ENCODE measurements at regions not wholly inside any gene's neighbourhood (a gene's known extent, or its start where the extent isn't known, plus 50 kb on each side); places are given as distances from the start of the nearest gene placed in this dataset.

- no peak for DNase-seq (ENCODE audit: low read depth, low spot score)
- ChIA-PET POLR2A (no interaction called here), CTCF (interaction anchor here (1.2 to 5.6 kb wide), 2 partner anchors 8 to 739 kb away, joined by 4 to 51 read pairs; no protein-coding TSS in a partner anchor)
- TF ChIP-seq, protein P1, sequence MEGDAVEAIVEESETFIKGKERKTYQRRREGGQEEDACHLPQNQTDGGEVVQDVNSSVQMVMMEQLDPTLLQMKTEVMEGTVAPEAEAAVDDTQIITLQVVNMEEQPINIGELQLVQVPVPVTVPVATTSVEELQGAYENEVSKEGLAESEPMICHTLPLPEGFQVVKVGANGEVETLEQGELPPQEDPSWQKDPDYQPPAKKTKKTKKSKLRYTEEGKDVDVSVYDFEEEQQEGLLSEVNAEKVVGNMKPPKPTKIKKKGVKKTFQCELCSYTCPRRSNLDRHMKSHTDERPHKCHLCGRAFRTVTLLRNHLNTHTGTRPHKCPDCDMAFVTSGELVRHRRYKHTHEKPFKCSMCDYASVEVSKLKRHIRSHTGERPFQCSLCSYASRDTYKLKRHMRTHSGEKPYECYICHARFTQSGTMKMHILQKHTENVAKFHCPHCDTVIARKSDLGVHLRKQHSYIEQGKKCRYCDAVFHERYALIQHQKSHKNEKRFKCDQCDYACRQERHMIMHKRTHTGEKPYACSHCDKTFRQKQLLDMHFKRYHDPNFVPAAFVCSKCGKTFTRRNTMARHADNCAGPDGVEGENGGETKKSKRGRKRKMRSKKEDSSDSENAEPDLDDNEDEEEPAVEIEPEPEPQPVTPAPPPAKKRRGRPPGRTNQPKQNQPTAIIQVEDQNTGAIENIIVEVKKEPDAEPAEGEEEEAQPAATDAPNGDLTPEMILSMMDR (IDR thresholded peaks at IDR 0.05; ENCODE audit: insufficient read depth, low read length, missing control alignments), result no peak
- H3K4me3 ChIP-seq (ENCODE audit: low read depth, low read length), result no peak overlapping the region
These were observed 86.1 kb upstream of the UPP2 start for GRCh38 chr2:158015428-158016076.

- POLR2A ChIA-PET, result interaction anchor here (0.6 kb wide), 1 partner anchor 276 kb away, joined by 3 read pairs; no protein-coding TSS in a partner anchor
- no peak for DNase-seq (ENCODE audit: low read depth, low spot score)
- CTCF ChIA-PET, result interaction anchor here (0.9 to 12.9 kb wide), 3 partner anchors 10 to 711 kb away, joined by 3 to 169 read pairs (median 51); no protein-coding TSS in a partner anchor
- no peak overlapping the region for H3K4me3 ChIP-seq (ENCODE audit: low read depth, low read length)
- TF ChIP-seq, protein P1 (IDR thresholded peaks at IDR 0.05; ENCODE audit: insufficient read depth, low read length, missing control alignments), result no peak
These were observed 87.8 kb upstream of the UPP2 start for GRCh38 chr2:158013891-158014290.

GRCh38 chr2:158011055-158011771 is 90.5 kb upstream of the UPP2 start:
- POLR2A ChIA-PET, result no interaction called here
- TF ChIP-seq, protein P1 (IDR thresholded peaks at IDR 0.05; ENCODE audit: insufficient read depth, low read length, missing control alignments), result no peak
- no peak overlapping the region for H3K4me3 ChIP-seq (ENCODE audit: low read depth, low read length)
- CTCF ChIA-PET, result interaction anchor here (0.6 to 12.9 kb wide), 21 partner anchors 9 to 711 kb away, joined by 3 to 169 read pairs (median 3); no protein-coding TSS in a partner anchor
- no peak for DNase-seq (ENCODE audit: low read depth, low spot score)

- DNase-seq (ENCODE audit: low read depth, low spot score), result no peak
- no peak overlapping the region for H3K4me3 ChIP-seq (ENCODE audit: low read depth, low read length)
- POLR2A ChIA-PET, result no interaction called here
- TF ChIP-seq, protein P1 (IDR thresholded peaks at IDR 0.05; ENCODE audit: insufficient read depth, low read length, missing control alignments), result no peak
- CTCF ChIA-PET, result interaction anchor here (1.3 to 12.9 kb wide), 6 partner anchors 12 to 707 kb away, joined by 4 to 169 read pairs (median 6); no protein-coding TSS in a partner anchor
These were observed 92.3 kb upstream of the UPP2 start for GRCh38 chr2:158009399-158009798.

GRCh38 chr2:158006961-158007719 is 94.5 kb upstream of the UPP2 start:
- H3K4me3 ChIP-seq (ENCODE audit: low read depth, low read length), result no peak overlapping the region
- no peak for DNase-seq (ENCODE audit: low read depth, low spot score)
- ChIA-PET CTCF (interaction anchor here (0.9 to 12.9 kb wide), 9 partner anchors 10 to 515 kb away, joined by 3 to 169 read pairs (median 3); no protein-coding TSS in a partner anchor), POLR2A (no interaction called here)
- TF ChIP-seq, protein P1 (IDR thresholded peaks at IDR 0.05; ENCODE audit: insufficient read depth, low read length, missing control alignments), result no peak
